Activated CD8-positive, alpha-beta memory T cell treated with anti-CD3 and anti-CD28 coated beads for 24 hours (primary cell): ENCODE measurements at regions not wholly inside any gene's neighbourhood (a gene's known extent, or its start where the extent isn't known, plus 50 kb on each side); places are given as distances from the start of the nearest gene placed in this dataset.

Experiments
- DNase-seq: peaks from one replicate; pipeline ENCODE4 v3.0.0-alpha.2; 2020

DNA sequence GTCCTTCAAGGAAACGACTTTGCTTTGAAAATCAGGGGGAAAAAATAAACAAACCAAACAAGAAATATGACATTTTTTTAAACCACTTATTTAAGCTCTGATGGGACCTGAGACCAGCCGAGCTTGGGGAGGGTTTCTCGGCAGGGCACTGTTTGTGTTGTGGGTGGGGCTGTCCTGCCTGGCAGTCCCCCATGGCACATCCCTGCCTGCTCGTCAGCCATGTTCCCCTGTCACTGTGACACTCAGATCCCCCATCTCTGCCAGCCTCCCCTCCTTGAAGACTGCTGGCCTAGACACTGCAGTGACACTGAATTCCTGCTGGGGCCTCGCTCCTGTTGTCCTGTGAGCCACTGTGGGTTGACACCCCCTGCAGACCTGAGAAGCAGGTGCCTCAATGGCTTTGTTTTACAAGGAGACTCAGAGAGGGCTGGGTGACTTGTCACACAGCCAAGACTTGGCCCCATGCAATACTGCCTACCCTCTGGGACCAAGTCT lies 95.1 kb upstream of the PTPN1 start:
- DNase-seq = no peak

DNA sequence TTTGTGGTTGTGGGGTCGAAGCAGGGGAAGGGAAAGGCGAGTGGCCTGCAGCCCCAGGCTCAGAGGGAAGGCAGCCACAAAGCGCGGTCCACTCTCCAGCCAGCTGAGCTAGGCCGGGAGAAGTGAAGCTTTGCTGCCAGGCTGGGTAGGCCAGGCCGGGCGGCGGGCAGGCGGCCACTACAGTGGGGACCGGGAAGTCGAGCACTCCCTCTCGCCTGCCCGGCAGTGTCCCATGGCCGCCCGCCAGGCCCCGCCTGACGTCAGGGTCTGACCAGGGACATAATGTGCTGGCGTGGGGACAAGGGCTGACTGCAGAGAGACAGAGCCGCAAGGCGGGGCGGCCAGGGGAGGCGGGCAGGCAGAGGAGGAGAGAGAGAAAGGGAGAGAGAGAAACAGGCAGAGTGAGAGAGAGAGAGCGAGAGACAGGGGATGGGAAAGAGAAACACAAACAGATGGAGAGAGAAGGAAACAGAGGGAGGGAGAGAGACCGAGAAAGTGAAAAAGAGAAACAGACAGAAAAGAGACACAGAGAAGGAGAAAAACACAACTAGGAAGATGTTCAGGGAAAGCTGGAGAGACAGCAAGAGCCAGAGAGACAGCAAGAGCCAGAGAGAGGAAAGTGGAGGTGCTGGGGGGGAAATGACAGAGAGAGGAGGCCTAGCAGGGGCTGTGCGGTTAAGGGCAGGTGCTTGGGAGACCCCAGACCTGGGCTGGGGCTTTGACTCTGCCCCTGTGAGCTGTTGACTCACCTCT lies 94.5 kb upstream of the PTPN1 start:
- no peak for DNase-seq

DNA sequence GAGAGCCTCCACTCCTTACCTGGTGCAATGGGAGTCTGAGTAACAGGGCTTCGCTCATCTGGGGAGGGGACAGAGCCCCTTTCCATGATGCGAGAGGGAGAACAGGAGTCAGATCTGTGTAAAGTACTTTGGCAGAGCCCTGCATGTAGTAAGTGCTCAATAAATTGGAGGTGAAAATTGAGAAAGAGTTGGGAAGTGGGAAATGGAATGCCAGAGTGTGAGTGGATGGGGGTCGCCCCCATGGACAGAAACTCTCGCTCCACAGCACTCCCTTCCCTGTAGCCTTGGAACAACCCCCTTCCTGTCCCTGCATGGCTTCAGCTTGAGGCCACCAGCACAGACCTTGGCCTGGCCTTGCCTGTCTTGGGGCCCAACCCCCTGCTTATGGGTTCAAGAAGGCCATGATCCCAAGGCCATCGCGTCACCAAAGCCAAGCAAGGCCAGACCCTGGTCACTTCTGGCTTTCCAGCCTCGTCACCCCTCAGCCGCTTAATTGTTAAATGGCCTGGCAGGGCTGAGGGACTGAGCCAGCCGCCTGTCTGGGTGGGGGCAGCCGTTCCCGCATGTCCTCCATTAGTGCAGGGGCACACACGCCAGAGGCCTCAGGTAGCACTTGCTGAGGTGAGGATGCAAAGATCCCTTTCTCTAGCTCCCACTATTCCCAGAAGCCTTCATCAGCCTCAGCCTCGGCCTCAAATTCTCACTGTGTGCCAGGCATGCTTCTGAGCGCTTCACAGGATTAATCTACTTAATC lies 93.7 kb upstream of the PTPN1 start:
- no peak for DNase-seq

DNA sequence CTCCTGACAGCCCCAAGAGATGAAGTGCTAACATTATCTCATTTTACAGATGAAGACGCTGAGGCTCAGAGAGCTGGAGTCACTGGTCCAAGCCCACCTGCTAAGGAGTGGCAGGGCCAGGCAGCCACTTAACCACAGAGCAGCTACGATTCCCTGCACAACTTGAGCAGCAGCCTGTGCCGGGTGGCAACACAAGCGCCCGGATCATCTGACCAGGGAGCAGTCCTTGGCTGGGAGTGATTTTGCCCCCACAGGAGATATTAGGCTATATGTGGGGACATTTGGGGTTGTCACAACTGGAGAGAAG lies 93.2 kb upstream of the PTPN1 start:
- no peak for DNase-seq

DNA sequence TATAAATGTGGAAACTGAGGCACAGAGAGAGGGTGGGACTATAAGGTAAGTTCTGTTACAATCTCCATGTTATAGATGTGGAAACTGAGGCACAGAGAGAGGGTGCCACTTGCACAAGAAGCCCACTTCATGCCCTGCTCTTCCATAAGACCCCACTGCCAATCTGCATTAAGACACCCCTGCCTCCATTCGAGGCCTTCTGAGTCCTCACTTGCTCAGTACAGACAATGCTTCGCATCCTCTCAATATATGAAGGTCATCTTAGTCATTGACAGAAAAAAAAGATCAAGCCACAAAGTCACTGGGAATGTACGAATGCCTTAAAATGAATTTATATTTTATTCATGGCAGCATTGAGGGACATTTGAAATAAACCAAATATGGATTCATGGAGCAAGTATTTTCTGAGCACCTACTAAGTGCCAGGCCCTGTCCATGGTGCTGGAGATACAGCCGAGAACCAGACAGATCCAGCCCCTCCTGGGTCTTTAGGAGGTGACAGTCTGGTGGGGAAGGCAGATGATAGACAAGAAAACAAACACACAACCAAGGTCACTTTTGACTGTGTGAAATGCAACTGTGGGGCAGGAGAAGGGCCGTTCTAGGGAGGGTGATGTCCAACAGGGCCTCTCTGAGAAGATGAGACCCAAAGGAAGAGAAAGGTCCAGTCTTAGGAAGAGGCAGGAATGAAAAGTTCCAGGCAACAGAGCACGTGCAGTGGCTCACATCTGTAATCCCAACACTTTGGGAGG lies 92.5 kb upstream of the PTPN1 start:
- no peak for DNase-seq

DNA sequence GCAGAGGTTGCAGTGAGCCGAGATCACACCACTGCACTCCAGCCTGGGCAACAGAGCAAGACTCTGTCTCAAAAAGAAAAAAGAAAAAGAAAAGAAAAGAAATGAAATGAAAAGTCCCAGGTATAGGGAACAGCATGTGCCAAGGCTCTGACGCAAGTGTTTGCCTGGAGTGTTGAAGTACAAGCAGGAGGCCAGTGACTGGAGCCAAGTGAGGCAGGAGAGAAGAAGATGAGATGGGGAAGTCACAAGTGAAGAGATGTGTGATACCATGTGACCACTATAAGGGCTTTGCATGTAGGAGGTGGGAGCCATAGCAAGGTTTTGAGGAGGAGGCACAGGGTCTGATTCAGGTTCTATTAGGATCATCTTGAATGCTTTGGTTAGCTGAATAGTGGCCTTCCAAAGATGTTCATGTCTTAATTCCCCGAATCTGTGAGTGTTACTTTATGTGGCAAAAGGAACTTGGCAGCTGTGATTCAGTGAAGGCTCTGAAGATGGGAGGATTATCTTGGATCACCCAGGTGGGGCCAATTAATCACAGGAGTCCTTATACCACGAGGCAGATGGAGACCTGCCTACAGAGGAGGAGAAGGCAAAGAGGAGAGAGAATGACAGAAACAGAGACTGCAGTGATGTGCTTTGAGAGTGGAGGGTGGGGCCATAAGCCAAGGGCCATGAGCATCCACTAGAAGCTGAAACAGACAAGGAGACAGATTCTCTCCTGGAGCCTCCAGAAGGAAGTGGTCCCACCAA lies 91.1 kb upstream of the PTPN1 start:
- DNase-seq = no peak

DNA sequence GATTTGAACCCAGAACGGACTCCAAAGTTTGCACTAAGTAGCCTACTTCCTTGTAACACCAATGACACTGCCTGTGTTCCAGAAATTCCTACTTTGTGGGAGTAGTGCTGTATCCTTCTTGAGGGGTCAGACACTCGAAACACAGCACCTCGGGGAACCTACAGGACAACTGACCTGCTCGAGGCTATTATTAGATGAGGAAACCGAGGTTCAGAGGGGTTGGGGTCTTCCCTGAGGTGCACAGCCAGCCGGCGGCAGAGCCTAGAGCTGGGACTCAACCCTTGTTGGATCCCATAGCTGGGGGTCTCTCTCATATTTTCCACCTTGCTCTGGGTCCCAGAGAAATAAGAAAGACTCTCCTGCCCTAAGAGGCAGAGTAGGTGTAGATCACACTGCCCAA lies 89.8 kb upstream of the PTPN1 start:
- DNase-seq = no peak

DNA sequence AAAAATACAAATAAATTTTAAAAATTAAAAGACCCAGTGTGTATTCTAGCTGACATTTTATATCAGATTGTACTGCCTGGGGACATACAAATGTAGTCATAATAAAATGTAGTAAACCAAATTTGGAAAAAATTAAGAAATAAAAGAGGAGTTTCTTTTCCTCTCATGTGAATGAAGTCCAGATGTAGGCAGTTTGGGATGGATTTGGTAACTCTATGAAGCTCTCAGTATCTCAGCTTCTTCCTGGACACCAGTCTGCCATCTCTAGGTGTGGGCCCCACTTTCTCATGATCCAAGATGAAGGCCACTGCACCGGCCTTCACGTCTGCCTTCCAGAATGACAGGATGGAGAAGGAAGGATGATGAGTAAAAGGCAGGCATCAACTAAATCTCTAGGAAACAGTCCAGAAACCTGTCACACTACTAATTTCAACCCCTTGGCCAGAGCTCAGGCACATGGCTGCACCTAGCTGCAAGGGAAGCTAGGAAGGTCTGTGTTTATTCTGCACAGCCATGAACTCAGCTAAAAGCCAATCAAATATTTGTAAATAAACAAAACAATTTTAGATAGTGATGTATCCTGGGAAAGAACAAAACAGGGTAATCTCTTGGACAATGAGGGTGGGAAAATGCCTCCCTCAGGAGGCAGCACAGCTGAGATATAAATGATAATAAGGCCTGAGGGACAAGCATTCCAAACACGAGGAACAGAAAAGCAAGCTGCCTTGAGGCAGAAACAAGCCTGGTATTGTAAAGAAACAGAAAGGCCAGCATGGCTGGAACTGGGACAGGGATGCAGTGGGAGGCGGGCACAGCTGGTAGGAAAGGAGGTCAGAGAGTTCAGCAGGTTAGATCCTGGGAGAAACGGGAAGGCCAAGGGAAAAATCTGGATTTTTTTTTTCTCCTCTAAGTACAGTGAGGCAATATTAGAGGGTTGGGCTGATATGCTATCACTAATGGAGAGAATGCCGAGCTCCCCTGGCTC lies 88.5 kb upstream of the PTPN1 start:
- DNase-seq = no peak

DNA sequence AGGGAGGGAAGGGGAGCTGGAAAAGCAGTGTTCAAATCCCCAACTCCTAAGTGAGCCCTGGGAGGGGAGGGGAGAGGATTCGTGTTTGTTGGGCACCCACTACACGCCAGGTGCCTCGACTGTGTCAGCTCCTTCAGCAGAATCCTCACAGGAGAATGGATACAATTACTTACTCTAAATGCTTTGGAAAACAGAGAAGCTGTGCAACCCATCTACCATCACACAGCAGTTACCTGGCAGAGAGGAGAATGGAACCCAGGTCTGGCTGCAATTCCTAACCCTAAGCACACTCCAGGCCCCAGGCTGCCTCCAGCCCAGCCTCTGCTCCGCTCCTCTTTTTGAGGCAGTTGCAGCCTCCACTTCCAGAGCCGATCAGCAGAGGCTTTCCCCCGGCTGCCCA lies 86.4 kb upstream of the PTPN1 start:
- no peak for DNase-seq

DNA sequence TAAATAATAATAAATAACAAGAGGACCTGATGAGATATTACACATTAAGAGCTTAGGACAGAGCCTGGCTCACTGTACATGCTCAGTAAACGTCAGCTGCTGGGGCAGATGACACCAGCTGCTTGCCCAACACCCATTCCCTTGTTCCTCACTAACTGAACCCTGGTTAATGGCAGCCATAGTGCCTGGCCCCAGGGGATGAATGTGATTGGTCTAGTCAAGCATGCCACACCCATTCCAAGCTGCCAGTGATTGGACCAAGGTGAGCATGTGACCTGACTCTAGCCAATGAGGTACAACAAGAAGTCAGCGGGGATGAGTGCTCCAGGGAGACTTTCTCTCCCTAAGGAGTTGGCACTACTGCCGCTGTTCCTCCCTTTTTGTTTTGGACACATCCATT lies 85.1 kb upstream of the PTPN1 start:
- no peak for DNase-seq

DNA sequence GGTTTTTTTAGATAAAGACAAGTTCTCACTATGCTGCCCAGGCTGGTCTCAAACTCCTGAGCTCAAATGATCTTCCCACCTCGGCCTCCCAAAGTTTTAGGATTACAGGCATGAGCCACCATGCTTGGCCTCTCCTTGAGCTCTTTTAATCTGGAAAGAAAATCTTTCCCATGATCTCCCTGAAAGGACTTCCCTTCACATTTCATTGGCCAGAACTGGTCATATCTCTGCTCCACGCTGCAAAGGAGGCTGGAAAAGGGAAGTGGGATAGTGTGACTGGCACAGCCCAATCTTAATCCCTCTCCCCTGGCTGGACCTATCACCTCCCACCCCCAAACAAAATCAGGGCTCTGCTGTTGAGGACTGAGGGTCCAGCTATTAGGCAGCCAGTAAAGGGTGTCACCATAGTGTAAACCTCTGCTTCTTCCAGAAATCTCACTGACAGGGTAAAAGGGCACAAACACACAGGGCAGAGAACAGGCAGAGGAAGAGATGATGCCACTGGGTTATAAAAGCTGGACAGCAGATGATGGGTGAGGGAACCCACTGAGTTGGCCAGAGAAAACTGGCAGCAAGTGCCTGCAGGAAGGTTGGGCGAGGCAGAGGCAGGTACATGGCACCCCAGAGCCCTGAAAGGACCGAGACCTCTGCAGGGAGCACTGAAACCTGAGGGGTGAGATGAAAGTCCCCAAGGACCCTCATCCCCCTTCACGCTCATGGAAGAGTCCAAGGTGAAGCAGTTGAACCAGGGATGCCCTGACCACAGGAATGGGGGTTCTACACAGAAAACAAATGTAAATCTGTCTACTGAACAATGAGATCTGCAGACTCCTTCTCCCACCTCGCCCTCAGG lies 83.1 kb upstream of the PTPN1 start:
- DNase-seq = no peak

DNA sequence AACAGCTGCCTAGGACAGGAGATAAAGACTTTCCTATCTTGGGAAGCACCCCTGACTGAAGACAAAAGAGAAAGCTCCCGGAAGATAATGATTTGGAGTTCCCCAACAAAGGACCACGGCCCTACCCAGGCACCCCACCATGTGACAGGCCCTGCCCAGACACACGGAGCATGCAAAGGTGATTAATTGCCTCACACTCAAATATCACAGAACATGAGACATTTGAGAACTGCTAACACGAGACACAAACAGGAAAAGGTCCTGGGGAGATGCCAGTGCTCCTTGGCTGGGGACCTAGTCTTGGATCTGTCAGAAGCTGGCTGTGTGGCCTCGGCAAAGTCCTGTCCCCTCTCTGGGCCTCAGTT lies 82.5 kb upstream of the PTPN1 start:
- no peak for DNase-seq

DNA sequence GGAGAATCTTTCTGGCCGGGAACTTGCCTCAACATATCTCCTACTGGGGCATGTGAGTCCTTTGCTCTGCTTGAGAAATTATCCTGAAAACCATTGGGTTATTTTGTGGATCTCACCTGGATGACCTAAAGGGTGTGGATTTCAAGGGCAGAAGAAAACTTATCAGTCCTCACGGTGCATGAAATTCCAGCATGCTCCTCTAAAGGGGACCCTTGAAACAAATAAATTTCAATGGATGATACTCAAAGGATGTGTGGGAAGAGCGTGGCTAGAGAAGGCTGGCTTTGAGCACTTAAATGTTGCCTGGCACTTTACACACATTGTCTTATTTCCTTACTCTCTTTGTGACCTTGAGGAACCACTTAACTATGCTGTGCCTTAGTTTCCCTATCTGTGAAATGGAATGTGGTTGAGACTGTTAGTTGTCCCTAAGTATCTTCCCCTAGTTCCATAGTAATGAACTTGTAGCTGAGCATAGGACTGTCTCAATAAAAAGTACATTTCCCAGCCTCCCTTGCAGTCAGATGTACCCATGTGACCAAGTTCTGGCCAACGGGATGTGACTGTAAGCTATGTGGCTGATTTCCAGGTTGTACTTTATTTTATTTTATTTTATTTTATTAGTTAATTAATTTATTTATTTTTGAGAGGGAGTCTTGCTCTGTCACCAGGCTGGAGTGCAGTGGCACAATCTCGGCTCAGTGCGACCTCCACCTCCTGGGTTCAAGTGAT lies 81.9 kb upstream of the PTPN1 start:
- no peak for DNase-seq

DNA sequence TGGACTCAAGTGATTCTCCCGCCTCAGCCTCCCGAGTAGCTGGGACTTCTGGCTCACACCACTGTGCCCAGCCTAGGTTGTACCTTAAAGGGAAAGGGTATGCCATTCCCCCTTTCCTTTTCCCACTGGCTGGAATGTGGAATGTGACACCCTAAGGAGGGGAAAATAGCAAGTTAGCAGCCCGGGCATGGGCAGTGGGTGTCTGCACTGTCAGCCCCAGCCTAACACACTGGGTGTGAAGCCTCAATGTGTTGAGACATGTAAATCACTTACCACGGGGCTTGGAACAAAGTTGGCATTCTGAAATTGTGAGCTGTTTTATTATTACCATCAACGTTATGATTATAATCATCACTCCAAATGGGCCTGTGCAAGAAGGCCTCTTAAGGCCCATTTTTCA lies 80.8 kb upstream of the PTPN1 start:
- no peak for DNase-seq

DNA sequence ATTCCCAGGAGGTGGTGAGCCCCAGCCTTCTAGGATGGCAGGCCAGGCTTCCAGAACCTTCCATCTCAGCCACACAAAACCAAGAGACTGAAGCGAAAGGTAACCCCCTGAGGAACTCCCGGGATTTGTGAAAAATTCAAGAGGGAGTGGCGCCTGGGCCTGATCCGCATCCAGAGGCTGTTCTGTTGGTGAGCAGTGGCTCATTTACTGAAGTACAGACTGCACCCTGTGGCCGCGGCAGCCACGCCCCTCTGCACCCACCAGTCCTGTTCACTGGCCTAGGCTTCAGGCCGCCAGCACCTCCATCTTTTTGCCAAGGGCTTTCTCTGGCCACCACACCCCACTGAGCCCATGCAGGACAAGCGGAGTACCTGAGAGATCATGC lies 79.1 kb upstream of the PTPN1 start:
- DNase-seq = no peak

DNA sequence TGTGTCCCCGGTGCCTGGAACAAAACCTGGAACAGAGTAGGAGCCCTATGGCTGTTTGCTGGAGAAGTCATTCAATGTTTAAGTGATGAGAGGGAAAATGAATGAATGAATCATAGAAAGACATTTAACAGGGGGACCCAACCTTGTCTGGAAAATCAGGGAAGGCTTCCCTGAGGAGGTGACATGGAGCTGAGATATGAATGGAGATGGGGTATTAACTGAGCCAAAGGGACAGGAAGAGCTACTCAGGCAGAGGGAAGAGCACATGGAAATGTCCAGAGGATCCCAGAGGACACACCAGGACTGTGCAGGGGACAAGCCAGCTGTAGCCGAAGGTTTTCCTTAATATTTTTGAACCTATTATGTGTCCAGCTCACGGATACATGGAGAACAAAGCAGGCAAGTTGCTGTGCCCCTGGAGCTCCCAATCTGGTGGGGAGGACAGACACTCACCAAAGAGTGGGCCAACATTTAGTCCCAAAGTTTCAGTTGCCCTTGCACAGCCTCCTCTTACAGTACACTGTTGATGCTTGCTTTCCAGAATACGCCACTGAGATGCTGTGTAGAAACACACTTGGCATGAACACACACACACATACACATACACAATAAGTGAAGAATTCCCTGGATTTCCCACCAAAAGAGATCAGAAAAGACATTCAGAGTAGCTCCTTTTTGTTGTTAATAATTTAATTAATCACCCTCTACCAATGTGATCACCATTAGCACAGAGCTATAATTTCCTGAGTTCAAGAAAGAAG lies 77.0 kb upstream of the PTPN1 start:
- no peak for DNase-seq

DNA sequence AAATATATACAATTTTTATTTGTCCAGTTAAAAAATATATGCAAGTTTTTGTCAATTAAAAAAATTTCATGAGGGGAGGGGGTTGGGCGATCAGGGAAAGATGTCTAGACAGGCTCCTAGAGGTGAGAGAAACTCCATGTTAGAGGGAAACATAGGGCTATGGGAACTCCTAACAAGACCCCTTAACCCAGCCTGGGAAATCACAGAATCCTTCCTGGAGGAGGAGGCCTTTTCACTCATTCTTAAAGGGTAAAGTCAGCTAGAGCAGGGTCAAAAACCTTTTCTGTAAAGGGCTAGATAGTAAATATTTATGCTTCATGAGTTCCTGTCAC lies 75.9 kb upstream of the PTPN1 start:
- no peak for DNase-seq

DNA sequence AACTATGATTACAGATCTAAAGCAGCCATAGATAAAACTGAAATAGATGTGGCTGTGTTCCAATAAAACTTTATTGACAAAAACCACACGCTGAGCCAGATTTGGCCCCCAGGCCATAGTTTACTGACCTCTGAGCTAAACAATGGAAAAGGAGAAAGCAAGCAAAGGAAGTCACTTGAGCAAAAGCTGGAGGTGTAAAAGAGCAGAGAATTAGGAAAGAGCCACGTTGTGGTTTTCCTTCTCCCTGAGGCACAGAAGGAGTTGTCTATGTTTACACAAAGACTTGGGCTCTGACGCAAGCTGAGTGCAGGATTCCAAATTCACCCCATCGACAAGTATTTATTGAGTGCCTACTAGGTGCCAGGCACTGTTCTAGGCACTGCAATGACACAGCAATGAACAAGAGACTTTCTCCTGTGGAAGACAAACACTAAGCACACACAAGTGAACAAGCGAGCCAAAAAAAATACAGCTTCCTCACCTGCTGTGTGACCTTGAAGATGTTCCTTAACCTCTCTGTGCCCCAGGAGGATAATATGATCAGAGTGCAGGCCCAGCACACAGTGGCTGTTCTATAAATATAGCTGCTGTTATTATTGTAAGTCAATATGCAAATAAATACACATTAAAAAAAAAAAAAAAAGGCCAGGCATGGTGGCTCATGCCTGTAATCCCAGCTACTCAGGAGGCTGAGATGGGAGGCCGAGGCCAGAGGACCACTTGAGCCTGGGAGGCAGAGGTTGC lies 75.4 kb upstream of the PTPN1 start:
- DNase-seq = no peak
